DOHH2 (cell line): ENCODE measurements at regions not wholly inside any gene's neighbourhood (a gene's known extent, or its start where the extent isn't known, plus 50 kb on each side); places are given as distances from the start of the nearest gene placed in this dataset.

Experiments
- H3F3A ChIP-seq: fragments of 200-600 bp; sonication (generic), shearing (Covaris generic); 2 replicates; pipeline ENCODE4 v1.6.0; 2016; ENCODE audit warnings: antibody characterized with exemption, mild to moderate bottlenecking; ENCODE audit not compliant: control insufficient read depth, insufficient read depth
- H3K27ac ChIP-seq: fragments of 200-600 bp; sonication (generic); 2 replicates; pipeline ENCODE4 v1.5.1; 2014; ENCODE audit warnings: low read depth, mild to moderate bottlenecking, low read length, moderate library complexity
- H3K27me3 ChIP-seq: fragments of 200-600 bp; sonication (generic); 2 replicates; pipeline ENCODE4 v1.6.1; 2014; ENCODE audit warnings: mild to moderate bottlenecking, low read length, mixed read lengths; ENCODE audit not compliant: control insufficient read depth
- H3K36me3 ChIP-seq: fragments of 200-600 bp; sonication (generic); 2 replicates; pipeline ENCODE4 v1.6.1; 2014; ENCODE audit warnings: mild to moderate bottlenecking, low read length, moderate library complexity, mixed read lengths; ENCODE audit not compliant: control insufficient read depth
- H3K4me1 ChIP-seq: fragments of 200-600 bp; sonication (generic); 2 replicates; pipeline ENCODE4 v1.6.1; 2014; ENCODE audit warnings: mild to moderate bottlenecking, low read length, mixed read lengths; ENCODE audit not compliant: control insufficient read depth
- H3K4me2 ChIP-seq: fragments of 200-600 bp; sonication (generic); 2 replicates; pipeline ENCODE4 v1.6.0; 2014; ENCODE audit warnings: mild to moderate bottlenecking, low read length, moderate library complexity
- H3K4me3 ChIP-seq: fragments of 200-600 bp; sonication (generic); 2 replicates; pipeline ENCODE4 v1.5.1; 2014; ENCODE audit warnings: mild to moderate bottlenecking, low read length, mixed read lengths
- H3K79me2 ChIP-seq: fragments of 200-600 bp; sonication (generic); 2 replicates; pipeline ENCODE4 v1.6.1; 2014; ENCODE audit warnings: mild to moderate bottlenecking, low read length, mixed read lengths; ENCODE audit not compliant: control insufficient read depth
- H3K9me2 ChIP-seq: fragments of 200-600 bp; sonication (generic); replicated peaks from 2 replicates; pipeline ENCODE4 v1.6.1; 2014; ENCODE audit warnings: mild to moderate bottlenecking, low read length, mixed read lengths; ENCODE audit not compliant: control insufficient read depth
- H3K9me3 ChIP-seq: fragments of 200-600 bp; sonication (generic); 2 replicates; pipeline ENCODE4 v1.6.1; 2014; ENCODE audit warnings: antibody characterized with exemption, low read length, mixed read lengths; ENCODE audit not compliant: control insufficient read depth, insufficient read depth
- H4K20me1 ChIP-seq: fragments of 200-600 bp; sonication (generic); 2 replicates; pipeline ENCODE4 v1.6.0; 2014; ENCODE audit warnings: low read depth, mild to moderate bottlenecking, antibody characterized with exemption, low read length, moderate library complexity; ENCODE audit not compliant: control insufficient read depth, insufficient read depth
- EZH2phosphoT487 ChIP-seq: fragments of 200-600 bp; sonication (generic); IDR thresholded peaks from 2 replicates; pipeline ENCODE4 v1.6.1; 2017; ENCODE audit warnings: borderline replicate concordance, mild to moderate bottlenecking, antibody characterized with exemption, low read length, moderate library complexity, mixed read lengths
- TF ChIP-seq, protein P1 (sequence below): fragments of 200-600 bp; sonication (generic); IDR thresholded peaks from one replicate; pipeline ENCODE4 v1.5.1; 2014; ENCODE audit warnings: antibody characterized with exemption, mild to moderate bottlenecking, low read depth, low read length; ENCODE audit not compliant: poor library complexity, severe bottlenecking

DNA sequence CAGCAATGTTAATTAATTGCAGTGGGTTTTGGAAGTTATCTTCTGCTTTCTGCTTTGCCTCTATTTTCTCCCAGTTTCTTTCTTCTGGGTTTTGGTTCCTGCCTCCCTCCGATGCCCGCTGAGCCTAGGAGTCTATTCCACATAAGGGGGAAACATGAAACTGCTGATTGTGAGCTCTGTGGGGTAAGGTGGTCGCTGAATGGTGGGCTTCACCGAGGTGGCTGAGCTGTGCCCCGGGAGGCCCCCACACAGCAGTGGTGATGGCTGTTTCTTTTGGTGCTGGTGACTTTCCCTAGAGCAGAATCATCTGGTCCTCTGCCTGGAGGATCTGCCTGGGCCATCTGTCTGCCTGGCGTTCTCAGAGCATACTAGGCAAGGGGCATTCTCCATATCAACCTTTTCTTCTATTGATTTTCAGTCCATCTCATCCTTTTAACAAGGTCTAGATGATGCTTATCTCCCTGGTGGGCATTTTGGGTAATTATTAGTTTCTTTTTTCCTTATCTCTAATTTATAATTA, 68.8 kb upstream of the ATP2B2 start:
- Histone ChIP-seq H3K4me3 (no peak overlapping the region), H3K9me3 (no peaks in the 10 kb centered on the region), H3K27me3 (peaks cover 3% of the 10 kb centered on the region; the same call in 1 of the 2 replicates), H3K79me2 (no peaks in the 10 kb centered on the region), H3K9me2 (no peaks in the 10 kb centered on the region), H4K20me1 (no peaks in the 10 kb centered on the region), H3K4me1 (no peaks in the 10 kb centered on the region), H3K27ac (no peak overlapping the region), H3K4me2 (no peak overlapping the region), H3F3A (no peaks in the 10 kb centered on the region), H3K36me3 (no peaks in the 10 kb centered on the region)
- TF ChIP-seq, protein P1, sequence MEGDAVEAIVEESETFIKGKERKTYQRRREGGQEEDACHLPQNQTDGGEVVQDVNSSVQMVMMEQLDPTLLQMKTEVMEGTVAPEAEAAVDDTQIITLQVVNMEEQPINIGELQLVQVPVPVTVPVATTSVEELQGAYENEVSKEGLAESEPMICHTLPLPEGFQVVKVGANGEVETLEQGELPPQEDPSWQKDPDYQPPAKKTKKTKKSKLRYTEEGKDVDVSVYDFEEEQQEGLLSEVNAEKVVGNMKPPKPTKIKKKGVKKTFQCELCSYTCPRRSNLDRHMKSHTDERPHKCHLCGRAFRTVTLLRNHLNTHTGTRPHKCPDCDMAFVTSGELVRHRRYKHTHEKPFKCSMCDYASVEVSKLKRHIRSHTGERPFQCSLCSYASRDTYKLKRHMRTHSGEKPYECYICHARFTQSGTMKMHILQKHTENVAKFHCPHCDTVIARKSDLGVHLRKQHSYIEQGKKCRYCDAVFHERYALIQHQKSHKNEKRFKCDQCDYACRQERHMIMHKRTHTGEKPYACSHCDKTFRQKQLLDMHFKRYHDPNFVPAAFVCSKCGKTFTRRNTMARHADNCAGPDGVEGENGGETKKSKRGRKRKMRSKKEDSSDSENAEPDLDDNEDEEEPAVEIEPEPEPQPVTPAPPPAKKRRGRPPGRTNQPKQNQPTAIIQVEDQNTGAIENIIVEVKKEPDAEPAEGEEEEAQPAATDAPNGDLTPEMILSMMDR: no peak
- no peak for TF ChIP-seq EZH2phosphoT487

DNA sequence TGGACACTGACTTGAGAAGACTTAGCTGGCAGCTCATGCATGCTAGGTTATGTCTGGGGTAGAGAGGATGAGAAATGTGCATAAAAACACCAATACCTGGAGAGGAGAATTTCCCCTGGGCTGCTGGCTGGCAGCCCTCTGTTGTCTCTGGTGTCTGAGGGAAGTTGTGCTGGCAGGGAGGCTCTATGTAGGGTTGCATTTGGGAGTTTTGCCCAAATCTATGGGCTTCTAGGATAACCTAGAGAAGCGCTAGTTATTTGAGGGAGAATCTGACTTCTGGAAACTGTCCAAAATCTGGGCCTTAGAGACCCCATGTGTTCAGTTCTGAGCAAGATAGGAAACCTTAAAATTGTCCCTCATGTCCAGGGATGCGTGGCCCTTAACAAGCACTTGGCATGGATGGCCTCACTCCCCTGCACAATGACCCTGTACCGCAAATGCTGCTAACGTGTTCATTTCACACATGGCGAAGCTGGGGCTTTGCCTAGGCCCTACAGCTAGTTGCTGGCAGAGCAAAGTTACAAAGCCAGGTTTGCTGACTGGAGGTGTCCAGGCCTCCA, 70.3 kb upstream of the ATP2B2 start:
- H3K79me2 ChIP-seq: no peaks in the 10 kb centered on the region
- H3K36me3 ChIP-seq: no peaks in the 10 kb centered on the region
- H3K9me2 ChIP-seq: no peaks in the 10 kb centered on the region
- H3K9me3 ChIP-seq: no peaks in the 10 kb centered on the region
- H4K20me1 ChIP-seq: no peaks in the 10 kb centered on the region
- H3K4me1 ChIP-seq: no peaks in the 10 kb centered on the region
- no peak overlapping the region for H3K4me3 ChIP-seq
- no peak overlapping the region for H3K4me2 ChIP-seq
- no peak overlapping the region for H3K27ac ChIP-seq
- no peaks in the 10 kb centered on the region for H3F3A ChIP-seq
- no peak for TF ChIP-seq EZH2phosphoT487
- TF ChIP-seq, protein P1: no peak
- H3K27me3 ChIP-seq: no peaks in the 10 kb centered on the region

DNA sequence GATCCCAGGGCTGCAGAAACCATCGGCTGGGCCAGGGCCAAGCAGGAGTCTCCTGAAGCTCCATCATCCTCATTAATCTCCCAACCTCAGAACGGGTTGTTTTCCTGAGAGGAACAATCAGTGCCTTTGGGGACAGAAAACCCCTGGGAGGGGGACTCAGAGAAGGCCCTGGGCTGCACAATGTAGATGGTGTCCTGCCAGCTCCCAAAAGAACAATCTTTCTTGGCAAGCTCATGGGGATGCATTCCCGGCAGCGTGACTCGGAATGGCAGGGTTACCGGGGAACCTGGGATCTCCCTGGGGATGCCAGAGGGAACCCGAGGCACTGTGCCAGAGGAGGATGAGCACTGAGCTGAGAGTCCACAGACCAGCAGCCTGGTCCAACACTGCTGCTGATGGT, 72.1 kb upstream of the ATP2B2 start:
- no peaks in the 10 kb centered on the region for H3K27me3 ChIP-seq
- TF ChIP-seq, protein P1: no peak
- TF ChIP-seq EZH2phosphoT487: no peak
- no peak overlapping the region for H3K4me3 ChIP-seq
- no peaks in the 10 kb centered on the region for H3K9me3 ChIP-seq
- H3K36me3 ChIP-seq: no peaks in the 10 kb centered on the region
- H3F3A ChIP-seq: no peaks in the 10 kb centered on the region
- H3K27ac ChIP-seq: no peak overlapping the region
- no peaks in the 10 kb centered on the region for H4K20me1 ChIP-seq
- no peaks in the 10 kb centered on the region for H3K79me2 ChIP-seq
- H3K4me1 ChIP-seq: no peaks in the 10 kb centered on the region
- no peak overlapping the region for H3K4me2 ChIP-seq
- no peaks in the 10 kb centered on the region for H3K9me2 ChIP-seq
